ENCODE measurements at regions not wholly inside any gene's neighbourhood (a gene's known extent, or its start where the extent isn't known, plus 50 kb on each side); places are given as distances from the start of the nearest gene placed in this dataset.

- peak; percentile 93 for DNase-seq
These were observed 231.2 kb downstream of the FOXL1 start for GRCh38 chr16:86809458-86809955.

GRCh38 chr16:86810062-86810461 lies 231.7 kb downstream of the FOXL1 start:
- DNase-seq: no peak

GRCh38 chr16:86812363-86812970 lies 234.1 kb downstream of the FOXL1 start:
- DNase-seq: no peak

- no peak for DNase-seq
These were observed 235.9 kb downstream of the FOXL1 start for GRCh38 chr16:86814256-86814655.

GRCh38 chr16:86816930-86817625 lies 238.7 kb downstream of the FOXL1 start:
- no peak for DNase-seq

GRCh38 chr16:86818671-86819532 lies 240.6 kb downstream of the FOXL1 start:
- no peak for DNase-seq

- DNase-seq: no peak
These were observed 241.2 kb downstream of the FOXL1 start for GRCh38 chr16:86819533-86819892.

- DNase-seq: no peak
These were observed 243.5 kb downstream of the FOXL1 start for GRCh38 chr16:86821895-86822294.

- no peak for DNase-seq
These were observed 244.8 kb downstream of the FOXL1 start for GRCh38 chr16:86823125-86823524.

GRCh38 chr16:86823888-86824671 lies 245.7 kb downstream of the FOXL1 start:
- DNase-seq: peak; percentile 60

GRCh38 chr16:86824751-86825296 lies 246.5 kb downstream of the FOXL1 start:
- DNase-seq: no peak

- DNase-seq: no peak
These were observed 247.3 kb downstream of the FOXL1 start for GRCh38 chr16:86825631-86826030.

GRCh38 chr16:86826941-86827340 lies 248.6 kb downstream of the FOXL1 start:
- no peak for DNase-seq

- DNase-seq: no peak
These were observed 249.2 kb downstream of the FOXL1 start for GRCh38 chr16:86827521-86827920.

- no peak for DNase-seq
These were observed 249.9 kb downstream of the FOXL1 start for GRCh38 chr16:86828202-86828601.

GRCh38 chr16:86828653-86829052 lies 250.3 kb downstream of the FOXL1 start:
- DNase-seq: no peak

- DNase-seq: no peak
These were observed 253.0 kb downstream of the FOXL1 start for GRCh38 chr16:86831366-86831765.

GRCh38 chr16:86833136-86833535 lies 254.8 kb downstream of the FOXL1 start:
- DNase-seq: no peak

GRCh38 chr16:86834451-86835035 lies 256.2 kb downstream of the FOXL1 start:
- DNase-seq: peak; percentile 65

GRCh38 chr16:86835982-86836381 lies 257.6 kb downstream of the FOXL1 start:
- DNase-seq: no peak

GRCh38 chr16:86836503-86837129 lies 258.3 kb downstream of the FOXL1 start:
- peak; percentile 96 for DNase-seq

- no peak for DNase-seq
These were observed 265.5 kb downstream of the FOXL1 start for GRCh38 chr16:86843812-86844211.

Measured in EL (cell line).